Heart left ventricle (tissue), 16 donors: ENCODE measurements at regions not wholly inside any gene's neighbourhood (a gene's known extent, or its start where the extent isn't known, plus 50 kb on each side); places are given as distances from the start of the nearest gene placed in this dataset.

Experiments used
- ATAC-seq, 4 donors: fragments of 200-7000 bp; cut with Tn5 transposase; one replicate each; pipeline ENCODE4 v1.9.1; 2020 to 2022; ENCODE audit warnings: moderate library complexity in 4 of 4, mild to moderate bottlenecking in 3 of 4, moderate number of reproducible peaks in 1 of 4
- DNase-seq, 5 donors: peaks; one replicate each; pipeline ENCODE4 v3.0.0-alpha.2; 2020
- H3K27ac ChIP-seq, 12 donors: fragments of 200-600 bp; sonication (generic) in 4 of 12; one replicate each; pipeline versions ENCODE4 v1.5.0 to v1.8.0; 2016 to 2022; ENCODE audit warnings: mild to moderate bottlenecking in 2 of 12
- H3K27me3 ChIP-seq, 9 donors: fragments of 200-600 bp; sonication (generic) in 2 of 9; one replicate each; pipeline versions ENCODE4 v1.5.1 to v1.8.0; 2016 to 2022; ENCODE audit warnings: mild to moderate bottlenecking in 3 of 9
- H3K36me3 ChIP-seq, 9 donors: fragments of 200-600 bp; sonication (generic) in 2 of 9; one replicate each; pipeline versions ENCODE4 v1.5.0 to v1.8.0; 2018 to 2022; ENCODE audit warnings: mild to moderate bottlenecking in 2 of 9
- H3K4me1 ChIP-seq, 12 donors: fragments of 200-600 bp; sonication (generic) in 4 of 12; one replicate each; pipeline versions ENCODE4 v1.5.0 to v1.8.0; 2016 to 2022; ENCODE audit warnings: mild to moderate bottlenecking in 3 of 12
- H3K4me3 ChIP-seq, 12 donors: fragments of 200-600 bp; sonication (generic) in 4 of 12; one replicate each; pipeline versions ENCODE4 v1.5.0 to v1.8.0; 2017 to 2022; ENCODE audit warnings: mild to moderate bottlenecking in 9 of 12, moderate library complexity in 4 of 12
- H3K9me3 ChIP-seq, 12 donors: fragments of 200-600 bp; sonication (generic) in 4 of 12; one replicate each; pipeline versions ENCODE4 v1.5.0 to v1.8.0; 2016 to 2022; ENCODE audit warnings: mild to moderate bottlenecking in 1 of 12
- CTCF ChIP-seq, 12 donors: fragments of 200-600 bp; sonication (generic) in 4 of 12; IDR thresholded peaks; one replicate each; pipeline versions ENCODE4 v1.5.0 to v1.8.0; 2018 to 2022; ENCODE audit warnings: antibody characterized with exemption in 12 of 12, mild to moderate bottlenecking in 5 of 12
- POLR2A ChIP-seq, 2 donors: fragments of 450-650 bp; IDR thresholded peaks; one replicate each; pipeline ENCODE4 v1.6.1; 2017; ENCODE audit warnings: antibody characterized with exemption in 2 of 2, mild to moderate bottlenecking in 2 of 2, moderate library complexity in 2 of 2
- WGBS, 4 donors: extraction: QIAGEN DNeasy Blood & Tissue Kit in 2 of 4; methylation state at CpG; one replicate each; pipeline versions ENCODE4 v1.1.5 to v1.1.7; 2013 to 2018; 5-methylcytosine and 5-hydroxymethylcytosine counted together
- intact Hi-C, 10 donors: fragments of 100-400 bp; cut with DNase I; formaldehyde crosslinking; loops; one replicate each; pipeline versions ENCODE4 v1.11.1 to v1.14.2; 2022
- donor health status: ischemic (EF 13 %, LVEDD 7.1; RV severe dilation, severe dysfunction).
- donor health status: healthy with polysubstance abuse.
- donor health status: DM: no; HTN: yes; CAD: no.
- donor health status: DM: no; HTN: no; CAD: no.
- donor health status: ischemic (EF 25% LVEDD 6.9; RV normal size, moderate dysfunction).
- donor health status: ischemic (EF 25% LVEDD 5.7; RV mildly dilated, moderate dysfunction).
- donor health status: healthy.
- donor health status: DM: yes; HTN: yes; CAD: no.
- donor health status: ischemic (EF 35%, LVEDD 5.7; RV mildly dilated, moderate dysfunction).
- donor health status: nonischemic (EF 11% LVEDD 7.7; RV severe dilation, severe dysfunction).
- donor health status: DM: yes; HTN: yes; CAD: no.
- donor health status: PGD.
- donor health status: ischemic (EF 29% LVEDD 5.4; RV normal size, mild dysfunction).
- donor health status: nonischemic (EF 23%, LVEDD 6.1; RV moderate dilation, normal function).

GRCh38 chr11:116651737-116652237 lies 121.0 kb downstream of the BUD13 start:
- ATAC-seq (no peak), DNase-seq (no peak)
- H3K4me1 ChIP-seq, result no peaks in the 10 kb centered on the region
- H3K27me3 ChIP-seq, result peaks cover 0 to 11% (median 0%) of the 10 kb centered on the region in 9 donors
- no peak overlapping the region for H3K27ac ChIP-seq
- WGBS, 4 donors, result 52 to 64% (median 54%) methylated on average over 6 of the region's 6 CpGs
- H3K9me3 ChIP-seq, result peaks cover 0 to 13% (median 5%) of the 10 kb centered on the region in 12 donors
- no peak for TF ChIP-seq CTCF (IDR thresholded peaks at IDR 0.05)
- TF ChIP-seq POLR2A (IDR thresholded peaks at IDR 0.05), result no peak
- H3K36me3 ChIP-seq, result no peaks in the 10 kb centered on the region
- H3K4me3 ChIP-seq, result no peak overlapping the region
- intact Hi-C loops, result no loop called here

GRCh38 chr11:116651098-116651736 lies 121.6 kb downstream of the BUD13 start:
- Histone ChIP-seq H3K9me3 (peaks cover 0 to 14% (median 5%) of the 10 kb centered on the region in 12 donors), H3K4me1 (no peaks in the 10 kb centered on the region), H3K27ac (no peak overlapping the region), H3K4me3 (no peak overlapping the region), H3K36me3 (no peaks in the 10 kb centered on the region), H3K27me3 (peaks cover 0 to 11% (median 0%) of the 10 kb centered on the region in 9 donors)
- intact Hi-C loops, result no loop called here
- no peak for TF ChIP-seq POLR2A (IDR thresholded peaks at IDR 0.05)
- TF ChIP-seq CTCF (IDR thresholded peaks at IDR 0.05), result no peak
- DNase-seq (no peak), ATAC-seq (peak in 1 of 4 donors; percentile 30)
- WGBS, 4 donors, result 54 to 65% (median 62%) methylated on average over 8 to 9 of the region's 9 CpGs

GRCh38 chr11:116650052-116650451 lies 122.7 kb downstream of the BUD13 start:
- Histone ChIP-seq H3K36me3 (no peaks in the 10 kb centered on the region), H3K4me3 (no peak overlapping the region), H3K27ac (no peak overlapping the region), H3K4me1 (no peaks in the 10 kb centered on the region), H3K27me3 (peaks cover 0 to 11% (median 0%) of the 10 kb centered on the region in 9 donors), H3K9me3 (peaks cover 0 to 17% (median 5%) of the 10 kb centered on the region in 12 donors)
- no peak for ATAC-seq
- DNase-seq, result no peak
- WGBS, 4 donors, result 58 to 80% (median 62%) methylated on average over 1 to 2 of the region's 2 CpGs
- intact Hi-C loops, result no loop called here
- TF ChIP-seq CTCF (IDR thresholded peaks at IDR 0.05) (no peak), POLR2A (IDR thresholded peaks at IDR 0.05) (no peak)

GRCh38 chr11:116649268-116649667 lies 123.5 kb downstream of the BUD13 start:
- intact Hi-C loops, result no loop called here
- DNase-seq, result no peak
- 80 to 87% (median 86%) methylated on average over 3 to 4 of the region's 4 CpGs for WGBS, 4 donors
- H3K4me3 ChIP-seq, result no peak overlapping the region
- no peaks in the 10 kb centered on the region for H3K36me3 ChIP-seq
- no peak for ATAC-seq
- TF ChIP-seq POLR2A (IDR thresholded peaks at IDR 0.05) (no peak), CTCF (IDR thresholded peaks at IDR 0.05) (no peak)
- H3K9me3 ChIP-seq, result peaks cover 0 to 13% (median 0%) of the 10 kb centered on the region in 12 donors
- H3K27ac ChIP-seq, result no peak overlapping the region
- no peaks in the 10 kb centered on the region for H3K4me1 ChIP-seq
- peaks cover 0 to 11% (median 0%) of the 10 kb centered on the region in 9 donors for H3K27me3 ChIP-seq
